ENCODE measurements at regions not wholly inside any gene's neighbourhood (a gene's known extent, or its start where the extent isn't known, plus 50 kb on each side); places are given as distances from the start of the nearest gene placed in this dataset.

DNA sequence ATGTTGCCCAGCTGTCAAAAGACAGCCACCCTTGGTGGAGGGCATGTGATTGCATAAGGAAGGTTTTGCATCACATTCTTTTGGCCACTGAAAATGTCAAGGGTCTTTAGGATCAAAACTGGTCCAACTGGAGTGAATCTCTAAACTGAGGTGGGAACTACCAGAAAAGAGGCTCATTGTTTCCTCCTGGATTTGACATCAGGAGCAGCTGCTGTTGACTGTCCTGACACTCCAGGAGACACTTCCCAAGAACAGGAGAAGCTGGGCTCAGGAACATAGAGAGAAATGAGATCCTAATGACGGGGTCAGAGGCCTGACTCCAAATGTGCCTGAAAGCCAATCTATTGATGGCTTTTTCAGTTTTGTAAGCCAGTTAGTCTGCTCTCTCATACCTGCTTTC is 105.3 kb upstream of the LRIG1 start:
- no peak for TF ChIP-seq NFIC (IDR thresholded peaks at IDR 0.05)
- TF ChIP-seq EP300 (IDR thresholded peaks at IDR 0.05; ENCODE audit: borderline replicate concordance) = no peak

Data from Ishikawa (cell line).